K562 (cell line): ENCODE measurements at regions not wholly inside any gene's neighbourhood (a gene's known extent, or its start where the extent isn't known, plus 50 kb on each side); places are given as distances from the start of the nearest gene placed in this dataset.

Experiments
- ATAC-seq: fragments of 200-7000 bp; cut with Tn5 transposase; 3 replicates; pipeline ENCODE4 v1.9.1; 2020; ENCODE audit warnings: moderate library complexity
- BruUV-seq: library from RNA; stranded (reverse); fragments of 400-500 nt; replicated peaks from 2 replicates; lab custom pipeline; 2021; lab: Mats Ljungman, UMichigan
- CTCF ChIA-PET: fragments of 300-600 bp; formaldehyde crosslinking; extraction: SDS; loops from one replicate; lab custom pipeline; 2021; ENCODE audit warnings: low intra/inter-chr PET ratio; lab: Yijun Ruan, JAX
- POLR2A ChIA-PET: fragments of 300-600, 350-650 bp; sonication (Branson Sonifier 250); formaldehyde crosslinking; extraction: SDS; loops from one replicate; lab custom pipeline; 2021; ENCODE audit warnings: antibody characterized with exemption, inconsistent platforms; lab: Yijun Ruan, JAX
- DNase-seq, 4 experiments: peaks; one replicate each; pipeline versions ENCODE4 v3.0.0 to v3.0.0-alpha.2; 2011 to 2018; ENCODE audit warnings: low spot score in 3 of 4, mixed read lengths in 3 of 4; ENCODE audit errors: extremely low read depth in 1 of 4
- FAIRE-seq: peaks from 2 replicates; lab custom pipeline; 2011; peaks lifted over from hg19 to GRCh38; lab: Jason Lieb, UNC
- H2AFZ ChIP-seq: 2 replicates; pipeline ENCODE4 v1.6.0; 2011; ENCODE audit warnings: low read depth, low read length, control low read depth, inconsistent platforms
- H3K27ac ChIP-seq: fragments of 200-600 bp; 3 replicates; pipeline ENCODE4 v1.8.0; 2011; ENCODE audit warnings: low read depth, mild to moderate bottlenecking, control low read depth, inconsistent platforms, low read length, moderate library complexity, mixed read lengths; ENCODE audit errors: extremely low read depth
- H3K27me3 ChIP-seq, 2 experiments: fragments of 300-600 bp in 1 of 2; 2 replicates in 1 of 2; 3 replicates in 1 of 2; pipeline versions ENCODE4 v1.6.0 to v1.8.0; 2011; ENCODE audit warnings: inconsistent platforms in 2 of 2, low read length in 2 of 2, mild to moderate bottlenecking in 1 of 2, mixed read lengths in 1 of 2, moderate library complexity in 1 of 2; ENCODE audit not compliant: control insufficient read depth in 2 of 2, insufficient read depth in 2 of 2
- H3K36me3 ChIP-seq: fragments of 300-600 bp; 3 replicates; pipeline ENCODE4 v1.8.0; 2011; ENCODE audit warnings: mild to moderate bottlenecking, low read length, inconsistent platforms; ENCODE audit not compliant: control insufficient read depth, insufficient read depth
- H3K4me1 ChIP-seq, 2 experiments: fragments of 200-600 bp in 1 of 2; replicated peaks in 1 of 2; 2 replicates in 1 of 2; 3 replicates in 1 of 2; pipeline versions ENCODE4 v1.5.1 to v1.8.0; 2011; ENCODE audit warnings: inconsistent platforms in 2 of 2, low read length in 2 of 2, mild to moderate bottlenecking in 1 of 2, mixed read lengths in 1 of 2, moderate library complexity in 1 of 2; ENCODE audit not compliant: control insufficient read depth in 2 of 2, insufficient read depth in 2 of 2
- H3K4me2 ChIP-seq: 2 replicates; pipeline ENCODE4 v1.6.1; 2011; ENCODE audit warnings: low read length, control low read depth, inconsistent platforms, mixed read lengths; ENCODE audit not compliant: insufficient read depth
- H3K4me3 ChIP-seq: fragments of 200-600 bp; sonication (generic), shearing (Covaris generic); 2 replicates; pipeline ENCODE4 v1.5.1; 2016; ENCODE audit warnings: control low read depth, inconsistent platforms
- H3K79me2 ChIP-seq: fragments of 200-600 bp; 3 replicates; pipeline ENCODE4 v1.8.0; 2011; ENCODE audit warnings: low read length, inconsistent platforms; ENCODE audit not compliant: control insufficient read depth, insufficient read depth
- H3K9ac ChIP-seq, 2 experiments: 2 replicates each; pipeline versions ENCODE4 v1.6.0 to v1.6.1; 2011; ENCODE audit warnings: low read depth in 2 of 2, low read length in 2 of 2, control low read depth in 1 of 2, inconsistent platforms in 1 of 2, mild to moderate bottlenecking in 1 of 2, mixed read lengths in 1 of 2; ENCODE audit not compliant: insufficient read depth in 1 of 2
- H3K9me1 ChIP-seq: one replicate; pipeline ENCODE4 v1.6.0; 2011; ENCODE audit warnings: inconsistent platforms, mild to moderate bottlenecking, low read length, moderate library complexity; ENCODE audit not compliant: control insufficient read depth, insufficient read depth
- H3K9me3 ChIP-seq: replicated peaks from 2 replicates; pipeline ENCODE4 v1.5.1; 2011; ENCODE audit warnings: low read depth, low read length, inconsistent platforms; ENCODE audit not compliant: control insufficient read depth, insufficient read depth
- H4K20me1 ChIP-seq: replicated peaks from 2 replicates; pipeline ENCODE4 v1.6.1; 2011; ENCODE audit warnings: low read length, inconsistent platforms, mixed read lengths; ENCODE audit not compliant: control insufficient read depth, insufficient read depth
- CCNT2 ChIP-seq: IDR thresholded peaks from 2 replicates; pipeline ENCODE4 v1.6.1; 2011; ENCODE audit warnings: borderline replicate concordance, low read depth, mild to moderate bottlenecking, moderate library complexity, mixed read lengths, low read length; ENCODE audit not compliant: insufficient read length; ENCODE audit errors: extremely low read depth
- FOXA3 ChIP-seq, 2 experiments: fragments of 450-650 bp in 1 of 2; sonication (generic) in 1 of 2; formaldehyde crosslinking; IDR thresholded peaks in 1 of 2; conservative IDR thresholded peaks in 1 of 2; 2 replicates each; pipeline versions ENCODE4 v1.4.0 to v1.8.0; 2020 to 2022; ENCODE audit warnings: mild to moderate bottlenecking in 2 of 2, missing genetic modification reagents in 1 of 2
- HCFC1 ChIP-seq: IDR thresholded peaks from 2 replicates; pipeline ENCODE4 v1.6.1; 2012; ENCODE audit warnings: low read depth, low read length, improper control_type of control experiment
- JUND ChIP-seq, 2 experiments: IDR thresholded peaks; 2 replicates in 1 of 2; 3 replicates in 1 of 2; pipeline ENCODE4 v1.6.1; 2011; ENCODE audit warnings: borderline replicate concordance in 2 of 2, low read depth in 2 of 2, low read length in 2 of 2, improper control_type of control experiment in 1 of 2, missing biosample characterization in 1 of 2, missing genetic modification characterization in 1 of 2, missing genetic modification reagents in 1 of 2
- PPARD ChIP-seq: fragments of 250-450 bp; sonication (Bioruptor Pico); IDR thresholded peaks from 2 replicates; pipeline ENCODE4 v1.8.0; 2022; ENCODE audit warnings: inconsistent platforms, mild to moderate bottlenecking, moderate library complexity
- TFAP4 ChIP-seq: sonication (generic); formaldehyde crosslinking; IDR thresholded peaks from 2 replicates; pipeline ENCODE4 v1.8.0; 2022; ENCODE audit warnings: missing genetic modification reagents, mild to moderate bottlenecking, moderate library complexity, borderline replicate concordance
- ZFP36 ChIP-seq: fragments of 150-350 bp; IDR thresholded peaks from 2 replicates; pipeline ENCODE4 v1.6.1; 2018; ENCODE audit warnings: low read length, low read depth; ENCODE audit not compliant: partially characterized antibody
- ZNF41 ChIP-seq: fragments of 250-450 bp; sonication (Bioruptor Pico); conservative IDR thresholded peaks from 2 replicates; pipeline ENCODE4 v1.4.0; 2020; ENCODE audit warnings: mild to moderate bottlenecking
- ZNF79 ChIP-seq: fragments of 250-450 bp; sonication (Bioruptor Pico); IDR thresholded peaks from 2 replicates; pipeline ENCODE4 v1.4.0; 2020; ENCODE audit warnings: low read depth, mild to moderate bottlenecking, moderate library complexity
- WGBS: fragments of 100-300 bp; shearing (Covaris generic); methylation state at CpG from one replicate; pipeline ENCODE4 v1.1.6; 2016; ENCODE audit warnings: low coverage, mixed read lengths; ENCODE audit not compliant: insufficient coverage; ENCODE audit errors: missing lambda C conversion rate; 5-methylcytosine and 5-hydroxymethylcytosine counted together
- in situ Hi-C: fragments of 300-500 bp; cut with MboI; formaldehyde crosslinking; loops from 4 replicates; pipeline ENCODE4 v1.15.0; 2018; ENCODE audit warnings: inconsistent platforms, mixed read lengths
- intact Hi-C: fragments of 100-400 bp; cut with micrococcal nuclease; formaldehyde crosslinking; loops from 2 replicates; pipeline ENCODE4 v1.14.2; 2022

GRCh38 chr12:34286934-34287333, 264.6 kb downstream of the ALG10 start:
- H2AFZ ChIP-seq, result no peak overlapping the region
- H3K9me3 ChIP-seq, result peaks cover 2% of the 10 kb centered on the region; the same call in 1 of the 2 replicates
- no peaks in the 10 kb centered on the region for H3K27me3 ChIP-seq
- BruUV-seq, result no TSS peak
- H3K36me3 ChIP-seq, result no peaks in the 10 kb centered on the region
- H3K79me2 ChIP-seq, result no peaks in the 10 kb centered on the region
- FAIRE-seq (no peak), ATAC-seq (no peak), DNase-seq (no peak)
- H3K9me1 ChIP-seq, result no peaks in the 10 kb centered on the region
- H3K27ac ChIP-seq, result no peak overlapping the region
- H3K4me1 ChIP-seq, result peaks cover 0 to 9% of the 10 kb centered on the region in 2 experiments; a peak in 2 of 5 replicates
- H4K20me1 ChIP-seq, result no peaks in the 10 kb centered on the region
- H3K9ac ChIP-seq, result no peak overlapping the region
- intact Hi-C loops, result no loop called here
- ChIA-PET CTCF (no interaction called here), POLR2A (interaction anchor here (0.6 kb wide), 1 partner anchor 162 kb away, joined by 3 read pairs; no protein-coding TSS in a partner anchor)
- H3K4me2 ChIP-seq, result no peak overlapping the region
- 3% methylated on average over 5 of the region's 6 CpGs for WGBS
- in situ Hi-C loops, result no loop called here
- TF ChIP-seq JUND (IDR thresholded peaks at IDR 0.05; ENCODE audit: borderline replicate concordance, low read depth, low read length) (no peak), JUND (tag; IDR thresholded peaks at IDR 0.05; ENCODE audit: borderline replicate concordance, low read depth, low read length) (no peak), ZNF41 (CRISPR knock-in tag) (no peak), PPARD (CRISPR knock-in tag) (no peak), ZNF79 (CRISPR knock-in tag) (no peak), CCNT2 (no peak), TFAP4 (CRISPR knock-in tag) (no peak), FOXA3 (CRISPR knock-in tag; conservative IDR thresholded peaks at IDR 0.05 in 1 of 2, IDR thresholded peaks at IDR 0.05 in 1 of 2) (no peak), HCFC1 (no peak), ZFP36 (no peak)
- no peak overlapping the region for H3K4me3 ChIP-seq
